Fibroblast of skin of left quadriceps (primary cell): ENCODE measurements at regions not wholly inside any gene's neighbourhood (a gene's known extent, or its start where the extent isn't known, plus 50 kb on each side); places are given as distances from the start of the nearest gene placed in this dataset.

Source experiments
- DNase-seq, 2 experiments: peaks; one replicate each; pipeline ENCODE4 v3.0.0-alpha.2; 2013; ENCODE audit warnings: low read depth in 2 of 2

GRCh38 chr20:50405915-50406609, 104.1 kb upstream of the PTPN1 start:
- DNase-seq = no peak

- no peak for DNase-seq
Measured at GRCh38 chr20:50406610-50407136, 103.5 kb upstream of the PTPN1 start.

GRCh38 chr20:50408526-50409364, 101.4 kb upstream of the PTPN1 start:
- no peak for DNase-seq

- no peak for DNase-seq
Measured at GRCh38 chr20:50409495-50409894, 100.7 kb upstream of the PTPN1 start.

- DNase-seq = no peak
Measured at GRCh38 chr20:50410343-50410742, 99.8 kb upstream of the PTPN1 start.

- DNase-seq = no peak
Measured at GRCh38 chr20:50412069-50412468, 98.1 kb upstream of the PTPN1 start.

- no peak for DNase-seq
Measured at GRCh38 chr20:50412499-50412898, 97.7 kb upstream of the PTPN1 start.

GRCh38 chr20:50413088-50413500, 97.1 kb upstream of the PTPN1 start:
- no peak for DNase-seq

GRCh38 chr20:50415021-50415515, 95.1 kb upstream of the PTPN1 start:
- no peak for DNase-seq

GRCh38 chr20:50415516-50416268, 94.5 kb upstream of the PTPN1 start:
- no peak for DNase-seq

GRCh38 chr20:50416269-50417022, 93.7 kb upstream of the PTPN1 start:
- DNase-seq = no peak

GRCh38 chr20:50417023-50417329, 93.2 kb upstream of the PTPN1 start:
- no peak for DNase-seq

GRCh38 chr20:50417484-50418235, 92.5 kb upstream of the PTPN1 start:
- no peak for DNase-seq

- no peak for DNase-seq
Measured at GRCh38 chr20:50418890-50419642, 91.1 kb upstream of the PTPN1 start.

GRCh38 chr20:50420380-50420779, 89.8 kb upstream of the PTPN1 start:
- DNase-seq = no peak

GRCh38 chr20:50421356-50422340, 88.5 kb upstream of the PTPN1 start:
- no peak for DNase-seq

GRCh38 chr20:50423758-50424157, 86.4 kb upstream of the PTPN1 start:
- no peak for DNase-seq

GRCh38 chr20:50425076-50425475, 85.1 kb upstream of the PTPN1 start:
- DNase-seq = no peak
